Epithelial cell of esophagus (primary cell): ENCODE measurements at regions not wholly inside any gene's neighbourhood (a gene's known extent, or its start where the extent isn't known, plus 50 kb on each side); places are given as distances from the start of the nearest gene placed in this dataset.

Experiments used
- DNase-seq: peaks from one replicate; pipeline ENCODE4 v3.0.0; 2010; ENCODE audit warnings: low read depth
- H3K4me3 ChIP-seq: 2 replicates; pipeline ENCODE4 v1.5.1; 2011; ENCODE audit warnings: mild to moderate bottlenecking, low read length, control low read depth
- TF ChIP-seq, protein P1 (sequence below): IDR thresholded peaks from 2 replicates; pipeline ENCODE4 v1.5.1; 2011; ENCODE audit warnings: low read depth, mild to moderate bottlenecking, low read length, control low read depth, inconsistent platforms; ENCODE audit not compliant: insufficient read depth; ENCODE audit errors: missing control alignments

DNA sequence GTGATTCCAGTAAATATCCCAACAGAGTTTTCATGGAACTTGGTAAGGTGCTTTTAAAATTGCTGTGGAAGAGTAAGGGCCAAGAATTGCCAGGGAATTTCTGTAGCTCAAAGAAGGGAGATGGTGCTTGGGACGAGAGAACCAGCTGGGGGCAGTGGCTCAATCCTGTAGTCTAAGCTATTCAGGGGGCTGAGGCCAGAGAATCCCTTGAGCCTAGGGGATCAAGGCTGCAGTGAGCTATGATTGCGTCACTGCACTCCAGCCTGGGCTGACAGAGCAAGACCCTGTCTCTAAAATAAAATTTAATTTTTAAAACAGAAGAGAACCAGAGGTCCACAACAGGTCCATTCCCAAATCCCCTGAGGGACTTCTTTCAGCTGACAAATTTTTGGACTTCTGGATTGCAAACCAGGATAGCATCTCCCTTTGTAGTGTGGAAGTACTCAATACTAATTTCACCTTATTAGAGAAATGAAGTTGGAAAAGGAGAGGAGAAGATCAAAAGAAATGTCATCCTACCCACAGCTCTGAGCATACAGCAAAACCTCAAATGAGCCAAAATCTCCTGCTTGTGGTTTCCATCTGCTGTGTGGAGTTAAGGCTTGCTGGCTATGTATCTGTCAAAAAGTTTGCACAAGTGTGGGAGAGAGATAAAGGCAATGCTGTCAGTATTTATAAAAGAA lies 59.2 kb upstream of the CLPB start:
- H3K4me3 ChIP-seq = no peak overlapping the region
- no peak for DNase-seq
- TF ChIP-seq, protein P1, sequence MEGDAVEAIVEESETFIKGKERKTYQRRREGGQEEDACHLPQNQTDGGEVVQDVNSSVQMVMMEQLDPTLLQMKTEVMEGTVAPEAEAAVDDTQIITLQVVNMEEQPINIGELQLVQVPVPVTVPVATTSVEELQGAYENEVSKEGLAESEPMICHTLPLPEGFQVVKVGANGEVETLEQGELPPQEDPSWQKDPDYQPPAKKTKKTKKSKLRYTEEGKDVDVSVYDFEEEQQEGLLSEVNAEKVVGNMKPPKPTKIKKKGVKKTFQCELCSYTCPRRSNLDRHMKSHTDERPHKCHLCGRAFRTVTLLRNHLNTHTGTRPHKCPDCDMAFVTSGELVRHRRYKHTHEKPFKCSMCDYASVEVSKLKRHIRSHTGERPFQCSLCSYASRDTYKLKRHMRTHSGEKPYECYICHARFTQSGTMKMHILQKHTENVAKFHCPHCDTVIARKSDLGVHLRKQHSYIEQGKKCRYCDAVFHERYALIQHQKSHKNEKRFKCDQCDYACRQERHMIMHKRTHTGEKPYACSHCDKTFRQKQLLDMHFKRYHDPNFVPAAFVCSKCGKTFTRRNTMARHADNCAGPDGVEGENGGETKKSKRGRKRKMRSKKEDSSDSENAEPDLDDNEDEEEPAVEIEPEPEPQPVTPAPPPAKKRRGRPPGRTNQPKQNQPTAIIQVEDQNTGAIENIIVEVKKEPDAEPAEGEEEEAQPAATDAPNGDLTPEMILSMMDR = no peak

DNA sequence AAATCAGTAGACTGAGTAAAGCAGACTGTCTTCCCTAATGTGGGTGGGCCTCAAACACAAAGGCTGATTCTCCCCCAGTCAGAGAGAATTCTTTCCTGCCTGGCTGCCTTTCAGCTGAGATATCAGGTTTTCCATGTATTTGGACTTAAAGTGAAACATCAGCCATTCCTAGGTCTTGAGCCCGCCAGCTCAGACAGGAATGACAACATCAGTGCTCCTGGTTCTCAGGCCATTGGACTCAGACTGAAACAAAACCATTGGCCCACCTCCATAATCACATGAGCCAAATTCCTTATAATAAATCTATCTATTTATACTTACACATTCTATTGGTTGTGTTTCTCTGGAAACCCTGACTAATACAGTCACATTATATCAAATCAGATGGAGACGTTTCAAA lies 56.7 kb upstream of the CLPB start:
- TF ChIP-seq, protein P1 = no peak
- DNase-seq = no peak
- H3K4me3 ChIP-seq = no peak overlapping the region
